Uterus (tissue), 3 donors: ENCODE measurements at regions not wholly inside any gene's neighbourhood (a gene's known extent, or its start where the extent isn't known, plus 50 kb on each side); places are given as distances from the start of the nearest gene placed in this dataset.

ENCODE experiments used
- DNase-seq, 2 donors: peaks; one replicate each; pipeline ENCODE4 v3.0.0-alpha.2; 2019 to 2020
- H3K27ac ChIP-seq, 2 donors: fragments of 200-600 bp; sonication (generic); 1 replicate in 1 of 2; 2 replicates in 1 of 2; pipeline ENCODE4 v1.5.1; 2016 to 2018
- H3K27me3 ChIP-seq, 2 donors: fragments of 200-600 bp; sonication (generic); one replicate each; pipeline ENCODE4 v1.5.1; 2018 to 2019; ENCODE audit warnings: control low read depth in 1 of 2
- H3K36me3 ChIP-seq, 2 donors: fragments of 200-600 bp; sonication (generic); one replicate each; pipeline ENCODE4 v1.5.1; 2019; ENCODE audit warnings: control low read depth in 1 of 2
- H3K4me1 ChIP-seq, 2 donors: fragments of 200-600 bp; sonication (generic); one replicate each; pipeline ENCODE4 v1.5.1; 2018 to 2019; ENCODE audit warnings: control low read depth in 1 of 2
- H3K4me3 ChIP-seq, 2 donors: fragments of 200-600 bp; sonication (generic); 1 replicate in 1 of 2; 2 replicates in 1 of 2; pipeline ENCODE4 v1.5.1; 2018 to 2019; ENCODE audit warnings: mild to moderate bottlenecking in 1 of 2
- H3K9me3 ChIP-seq, 2 donors: fragments of 200-600 bp; sonication (generic); one replicate each; pipeline ENCODE4 v1.5.1; 2019; ENCODE audit warnings: control low read depth in 1 of 2
- POLR2A ChIP-seq, 2 donors: fragments of 450-650 bp; IDR thresholded peaks; one replicate each; pipeline ENCODE4 v1.6.1; 2016; ENCODE audit warnings: antibody characterized with exemption in 2 of 2, mild to moderate bottlenecking in 1 of 2, moderate library complexity in 1 of 2
- intact Hi-C: fragments of 100-400 bp; cut with DNase I; formaldehyde crosslinking; loops from one replicate; pipeline ENCODE4 v1.15.1; 2023; ENCODE audit warnings: low total_unique reads
- TF ChIP-seq, protein P1 (sequence below), 4 experiments: fragments of 200-600 bp in 2 of 4; fragments of 450-650 bp in 2 of 4; sonication (generic) in 2 of 4; IDR thresholded peaks; one replicate each; pipeline ENCODE4 v1.5.1; 2016 to 2019; ENCODE audit warnings: antibody characterized with exemption in 4 of 4, mild to moderate bottlenecking in 2 of 4, moderate library complexity in 1 of 4
- donor health status: DM: yes; HTN: yes; CAD: no.

DNA sequence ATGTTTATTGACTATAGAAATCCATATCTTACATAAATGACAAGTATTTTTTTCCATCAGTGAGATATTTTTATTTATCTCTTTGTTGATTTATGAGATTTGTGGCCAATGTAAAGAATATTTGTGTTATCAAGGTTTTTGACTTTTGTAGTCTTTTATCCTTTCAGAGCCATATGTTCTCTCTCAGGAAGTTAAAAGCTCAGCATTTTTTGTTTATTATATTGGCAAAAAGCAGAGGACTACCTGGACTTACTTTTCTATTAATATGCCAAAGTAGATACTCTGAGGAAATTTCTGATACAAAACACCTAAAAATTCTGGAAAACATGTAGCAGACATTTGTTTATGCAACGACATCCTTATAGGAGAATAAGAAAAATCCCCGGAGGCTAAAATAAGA is 490.3 kb downstream of the SLC6A15 start:
- Histone ChIP-seq H3K27me3 (no peaks in the 10 kb centered on the region), H3K27ac (no peak overlapping the region), H3K4me1 (no peaks in the 10 kb centered on the region), H3K36me3 (no peaks in the 10 kb centered on the region), H3K4me3 (no peak overlapping the region), H3K9me3 (no peaks in the 10 kb centered on the region)
- TF ChIP-seq, protein P1, sequence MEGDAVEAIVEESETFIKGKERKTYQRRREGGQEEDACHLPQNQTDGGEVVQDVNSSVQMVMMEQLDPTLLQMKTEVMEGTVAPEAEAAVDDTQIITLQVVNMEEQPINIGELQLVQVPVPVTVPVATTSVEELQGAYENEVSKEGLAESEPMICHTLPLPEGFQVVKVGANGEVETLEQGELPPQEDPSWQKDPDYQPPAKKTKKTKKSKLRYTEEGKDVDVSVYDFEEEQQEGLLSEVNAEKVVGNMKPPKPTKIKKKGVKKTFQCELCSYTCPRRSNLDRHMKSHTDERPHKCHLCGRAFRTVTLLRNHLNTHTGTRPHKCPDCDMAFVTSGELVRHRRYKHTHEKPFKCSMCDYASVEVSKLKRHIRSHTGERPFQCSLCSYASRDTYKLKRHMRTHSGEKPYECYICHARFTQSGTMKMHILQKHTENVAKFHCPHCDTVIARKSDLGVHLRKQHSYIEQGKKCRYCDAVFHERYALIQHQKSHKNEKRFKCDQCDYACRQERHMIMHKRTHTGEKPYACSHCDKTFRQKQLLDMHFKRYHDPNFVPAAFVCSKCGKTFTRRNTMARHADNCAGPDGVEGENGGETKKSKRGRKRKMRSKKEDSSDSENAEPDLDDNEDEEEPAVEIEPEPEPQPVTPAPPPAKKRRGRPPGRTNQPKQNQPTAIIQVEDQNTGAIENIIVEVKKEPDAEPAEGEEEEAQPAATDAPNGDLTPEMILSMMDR (IDR thresholded peaks at IDR 0.05), result no peak
- no peak for TF ChIP-seq POLR2A (IDR thresholded peaks at IDR 0.05)
- no peak for DNase-seq
- intact Hi-C loops, result no loop called here

DNA sequence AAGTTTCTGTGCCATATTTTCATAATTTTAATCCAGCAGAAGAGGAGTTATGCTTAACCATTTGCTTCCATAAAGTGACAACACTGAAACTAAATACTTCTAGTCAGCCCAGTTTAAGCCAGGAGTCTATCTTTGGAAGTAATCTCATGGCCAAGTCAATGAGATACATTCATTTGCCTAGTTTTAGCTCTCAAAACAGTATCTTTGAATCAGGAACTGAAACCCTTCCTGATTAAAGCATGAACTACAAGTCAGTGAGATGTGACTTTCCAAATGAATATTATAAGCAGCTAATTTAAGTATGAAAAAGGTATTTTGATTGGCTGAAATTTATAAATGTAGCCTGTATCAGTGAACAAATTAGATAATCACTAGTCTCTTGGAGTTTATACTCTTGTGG is 491.5 kb downstream of the SLC6A15 start:
- no peak for TF ChIP-seq POLR2A (IDR thresholded peaks at IDR 0.05)
- TF ChIP-seq, protein P1 (IDR thresholded peaks at IDR 0.05), result no peak
- H3K9me3 ChIP-seq, result no peaks in the 10 kb centered on the region
- no peak for DNase-seq
- no peaks in the 10 kb centered on the region for H3K27me3 ChIP-seq
- H3K27ac ChIP-seq, result no peak overlapping the region
- H3K36me3 ChIP-seq, result no peaks in the 10 kb centered on the region
- no peak overlapping the region for H3K4me3 ChIP-seq
- no peaks in the 10 kb centered on the region for H3K4me1 ChIP-seq
- intact Hi-C loops, result no loop called here

DNA sequence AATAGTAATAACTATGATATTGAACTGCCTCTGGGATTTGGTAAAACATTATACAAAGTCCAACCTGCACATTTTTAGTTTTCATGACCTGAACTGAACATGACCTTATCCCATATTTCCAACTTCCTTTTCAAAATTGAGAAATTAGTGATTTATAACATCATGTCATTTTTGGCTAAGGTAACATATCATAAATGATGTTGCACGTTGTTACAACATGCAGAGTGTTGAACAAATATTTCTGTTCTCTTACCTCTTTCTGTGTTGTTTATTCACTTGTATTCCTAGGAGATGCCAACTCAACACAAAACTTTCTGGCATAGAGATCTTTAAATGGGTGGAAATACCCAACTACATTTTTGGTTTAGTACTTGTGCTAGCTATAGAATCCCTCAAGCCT is 496.0 kb downstream of the SLC6A15 start:
- DNase-seq, result no peak
- Histone ChIP-seq H3K4me1 (no peaks in the 10 kb centered on the region), H3K36me3 (no peaks in the 10 kb centered on the region), H3K9me3 (no peaks in the 10 kb centered on the region), H3K4me3 (no peak overlapping the region), H3K27ac (no peak overlapping the region), H3K27me3 (no peaks in the 10 kb centered on the region)
- intact Hi-C loops, result no loop called here
- no peak for TF ChIP-seq POLR2A (IDR thresholded peaks at IDR 0.05)
- TF ChIP-seq, protein P1 (IDR thresholded peaks at IDR 0.05), result no peak

DNA sequence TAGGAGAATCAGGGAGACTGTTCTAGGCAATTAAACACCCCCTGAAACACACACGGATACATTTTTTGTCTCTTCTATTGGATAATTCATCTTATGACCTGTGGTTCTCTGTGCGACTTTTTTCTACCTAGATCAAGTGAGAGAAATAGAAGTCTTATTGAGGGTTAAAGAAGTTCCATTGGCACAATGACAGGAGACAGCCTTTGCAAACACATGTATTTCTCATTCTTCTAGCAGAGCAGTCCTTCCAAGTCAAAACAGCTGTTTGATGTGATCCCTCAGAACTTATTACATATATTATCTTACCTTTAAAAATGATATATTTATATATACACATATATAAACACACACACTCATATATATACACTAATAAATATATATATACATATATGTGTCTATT is 496.7 kb downstream of the SLC6A15 start:
- Histone ChIP-seq H3K4me3 (no peak overlapping the region), H3K27me3 (no peaks in the 10 kb centered on the region), H3K9me3 (no peaks in the 10 kb centered on the region), H3K4me1 (no peaks in the 10 kb centered on the region), H3K36me3 (no peaks in the 10 kb centered on the region), H3K27ac (no peak overlapping the region)
- intact Hi-C loops, result no loop called here
- no peak for TF ChIP-seq POLR2A (IDR thresholded peaks at IDR 0.05)
- DNase-seq, result no peak

DNA sequence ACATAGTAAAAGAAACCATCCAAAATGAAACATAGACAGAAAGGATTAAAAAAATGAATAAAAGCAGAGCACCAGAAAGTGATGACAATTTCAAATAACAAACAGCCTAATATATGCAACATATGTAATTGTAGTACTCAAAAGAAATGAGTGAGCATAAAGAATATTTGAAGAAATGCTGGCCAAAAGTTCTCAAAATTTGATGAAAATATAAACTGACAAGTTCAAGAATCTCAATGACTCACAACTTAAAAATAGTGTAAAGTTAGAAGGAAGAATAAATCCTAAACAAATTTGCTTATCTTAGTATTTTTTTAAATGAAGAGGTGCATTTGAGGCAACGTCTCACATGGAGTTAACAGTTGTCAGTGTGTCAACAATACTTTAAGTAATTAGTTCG is 498.9 kb downstream of the SLC6A15 start:
- Histone ChIP-seq H3K36me3 (no peaks in the 10 kb centered on the region), H3K9me3 (no peaks in the 10 kb centered on the region), H3K27ac (no peak overlapping the region), H3K4me3 (no peak overlapping the region), H3K4me1 (no peaks in the 10 kb centered on the region), H3K27me3 (no peaks in the 10 kb centered on the region)
- intact Hi-C loops, result no loop called here
- TF ChIP-seq, protein P1 (IDR thresholded peaks at IDR 0.05), result no peak
- TF ChIP-seq POLR2A (IDR thresholded peaks at IDR 0.05), result no peak
- DNase-seq, result no peak

DNA sequence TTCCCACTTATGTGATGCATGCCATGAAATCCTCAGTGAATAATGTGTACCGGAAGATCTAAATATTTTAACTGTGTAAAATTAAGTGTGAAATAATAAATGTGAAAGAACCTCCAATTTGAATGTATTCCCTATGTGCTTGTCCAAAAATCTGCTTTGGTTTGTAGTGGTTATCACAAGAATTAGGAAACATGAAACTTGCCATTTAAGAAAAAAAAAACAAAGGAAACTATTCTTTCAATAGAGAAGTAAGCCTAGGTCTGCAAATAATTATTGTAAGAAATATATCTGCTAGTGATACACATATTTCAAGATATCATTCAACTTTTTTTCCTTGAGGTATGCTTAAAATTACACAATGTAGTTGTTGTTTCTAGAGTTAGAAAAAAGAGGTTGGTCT is 500.4 kb downstream of the SLC6A15 start:
- no peak for DNase-seq
- Histone ChIP-seq H3K27ac (no peak overlapping the region), H3K27me3 (no peaks in the 10 kb centered on the region), H3K4me1 (no peaks in the 10 kb centered on the region), H3K36me3 (no peaks in the 10 kb centered on the region), H3K9me3 (no peaks in the 10 kb centered on the region), H3K4me3 (no peak overlapping the region)
- TF ChIP-seq, protein P1 (IDR thresholded peaks at IDR 0.05), result no peak
- no peak for TF ChIP-seq POLR2A (IDR thresholded peaks at IDR 0.05)
- intact Hi-C loops, result no loop called here
